GM21529 (cell line): ENCODE measurements at regions not wholly inside any gene's neighbourhood (a gene's known extent, or its start where the extent isn't known, plus 50 kb on each side); places are given as distances from the start of the nearest gene placed in this dataset.

ENCODE experiments used
- ATAC-seq: cut with Tn5 transposase; IDR thresholded peaks from one replicate; pipeline ENCODE4 v1.9.1; 2021; ENCODE audit not compliant: unreplicated experiment

DNA sequence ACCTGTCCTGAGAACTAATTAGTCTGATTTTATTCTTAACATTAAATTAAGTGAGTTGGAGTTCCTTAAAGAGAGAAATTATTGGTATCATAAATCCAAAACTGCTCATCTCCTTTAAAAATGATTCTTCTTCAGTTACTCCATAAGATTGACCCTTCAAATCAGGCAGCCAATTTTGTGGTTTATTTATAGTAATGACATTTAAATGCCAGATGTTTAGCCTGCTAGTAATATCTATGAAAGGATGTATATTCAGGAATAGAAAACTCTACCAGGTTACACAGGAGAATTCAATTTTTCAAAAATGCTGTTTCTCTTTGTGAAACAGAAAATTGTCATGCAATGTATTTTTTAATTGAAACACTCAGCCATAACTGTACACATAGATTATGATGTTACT lies 457.8 kb upstream of the ROBO2 start:
- ATAC-seq, result no peak

DNA sequence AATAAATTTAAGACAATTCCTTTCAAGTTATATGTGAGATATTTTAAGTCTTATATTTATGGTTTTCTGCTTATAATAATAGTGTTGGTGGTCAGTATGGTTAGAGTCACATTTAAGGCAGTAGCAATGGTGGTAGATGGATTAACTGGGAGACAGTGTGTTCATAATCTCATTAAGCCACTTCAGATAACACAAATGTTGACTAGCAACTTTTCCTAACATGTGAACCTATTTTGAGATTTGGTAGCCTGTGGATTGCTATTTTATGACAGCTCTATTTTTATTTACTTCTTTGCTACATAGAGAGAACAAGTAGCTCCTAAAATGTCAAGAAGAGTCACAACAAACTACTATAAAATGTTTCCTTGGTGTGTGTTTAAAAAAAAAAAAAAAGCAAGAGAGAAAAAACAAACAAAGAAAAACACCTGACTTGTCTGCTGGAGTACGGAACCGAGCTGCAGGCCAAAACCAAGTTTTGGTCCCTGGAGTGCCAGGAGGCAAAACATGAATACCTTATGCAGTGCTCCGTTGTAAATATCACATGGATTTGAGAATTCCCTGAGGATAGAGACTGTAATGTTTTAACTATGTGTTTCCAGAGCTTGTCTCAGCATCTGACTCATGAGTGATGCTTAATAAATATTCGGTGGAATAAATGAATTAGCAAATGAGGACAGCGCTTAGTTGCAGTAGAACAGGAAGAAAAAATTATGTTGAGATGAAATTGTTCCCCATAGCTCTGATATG lies 457.1 kb upstream of the ROBO2 start:
- no peak for ATAC-seq

DNA sequence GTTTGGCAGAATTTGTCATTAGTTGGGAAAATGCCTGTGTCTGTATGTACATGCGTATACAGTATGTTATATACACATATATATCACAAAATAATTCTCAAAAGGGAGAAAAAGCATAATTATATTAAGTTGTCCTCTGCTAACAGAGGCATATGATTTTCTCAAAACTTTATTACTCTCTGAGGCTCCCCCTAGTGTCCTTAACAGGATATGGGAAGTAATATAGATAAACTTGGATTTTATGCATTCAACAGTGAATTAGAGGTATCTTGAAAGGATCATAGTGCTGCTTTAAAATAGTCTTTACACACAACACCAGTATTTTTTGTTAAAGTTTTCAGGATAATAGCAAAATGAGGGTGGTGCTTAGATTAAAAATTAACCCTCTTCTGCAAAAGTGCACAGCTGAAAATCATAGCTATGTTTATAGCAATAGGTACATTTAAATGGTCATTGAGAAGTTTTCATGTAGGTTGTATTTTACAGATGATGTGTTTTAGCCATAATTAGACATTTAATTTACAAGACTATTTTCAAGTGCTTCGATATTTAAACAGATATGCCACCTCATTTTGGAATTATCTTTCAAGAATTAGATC lies 454.0 kb upstream of the ROBO2 start:
- no peak for ATAC-seq

DNA sequence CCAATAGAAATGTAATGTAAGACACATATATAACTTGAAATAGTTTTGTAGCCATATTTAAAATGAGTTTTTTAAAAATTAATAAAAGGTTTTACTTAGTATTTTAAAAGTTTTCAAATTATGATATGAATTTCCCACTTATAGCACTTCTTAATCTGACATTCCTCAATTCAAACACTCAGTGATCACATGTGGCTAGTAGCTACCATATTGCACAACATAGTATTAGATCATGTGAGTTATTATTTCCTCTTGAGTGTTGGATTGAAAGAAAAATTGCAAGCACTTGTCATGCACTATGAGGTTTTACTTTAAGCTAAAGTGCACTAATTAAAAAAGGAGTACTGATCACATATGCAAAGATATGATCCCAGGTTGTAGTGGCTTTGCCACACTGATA lies 453.4 kb upstream of the ROBO2 start:
- no peak for ATAC-seq

DNA sequence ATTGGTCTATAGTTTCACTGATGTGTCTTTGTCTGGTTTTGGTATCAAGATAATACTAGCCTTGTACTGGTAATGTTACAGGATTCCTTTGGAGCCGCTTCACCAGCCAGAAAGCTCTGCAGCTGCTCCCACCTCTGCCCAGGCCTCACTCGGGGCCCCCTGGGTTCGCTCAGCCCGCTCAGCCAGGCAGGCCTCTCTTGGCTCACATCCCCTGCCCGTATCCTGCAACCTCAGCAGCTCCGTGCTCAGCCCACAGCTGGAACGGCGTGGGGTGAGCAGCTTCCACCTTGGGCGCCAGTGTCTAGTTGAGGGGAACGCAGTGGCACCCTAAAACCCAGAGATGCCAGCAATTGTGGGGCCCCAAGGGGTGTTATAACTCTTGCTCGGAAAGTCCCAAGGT lies 429.7 kb upstream of the ROBO2 start:
- ATAC-seq, result no peak

DNA sequence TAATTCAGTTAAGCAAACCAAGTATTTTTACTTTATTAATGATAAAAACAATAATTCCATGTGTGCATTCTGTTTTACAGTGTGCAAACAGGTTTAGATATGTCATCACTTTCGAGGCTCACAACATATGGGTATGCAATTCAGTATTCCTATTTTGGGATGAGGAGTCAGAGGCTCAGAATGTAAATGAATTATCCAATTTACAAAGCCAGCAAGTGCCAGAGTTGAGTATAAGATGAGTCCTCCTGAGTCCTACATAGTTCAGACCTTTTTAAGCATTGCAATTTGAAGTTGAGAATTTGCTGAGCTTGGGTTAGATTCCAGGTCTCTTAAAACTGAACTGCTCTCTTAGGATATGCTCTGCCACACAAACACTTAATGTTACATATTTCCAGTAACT lies 424.2 kb upstream of the ROBO2 start:
- no peak for ATAC-seq

DNA sequence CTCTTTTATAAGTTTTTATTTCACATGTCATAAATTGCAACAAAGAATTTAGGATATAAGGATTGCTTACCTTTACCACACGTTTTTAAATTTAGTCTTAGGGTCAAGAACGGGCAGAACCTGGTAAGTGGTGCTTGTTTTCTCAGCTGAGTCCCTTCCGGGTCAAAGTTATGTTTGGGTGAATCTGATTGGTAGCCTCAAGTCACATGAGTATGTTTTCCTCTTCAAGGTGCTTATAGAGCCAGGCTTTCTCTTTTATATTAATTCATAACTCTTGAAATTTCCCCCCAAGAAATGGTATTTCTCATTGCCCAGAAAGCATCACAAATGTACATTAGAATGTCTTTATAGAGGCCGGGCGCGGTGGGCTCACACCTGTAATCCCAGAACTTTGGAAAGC lies 415.7 kb upstream of the ROBO2 start:
- no peak for ATAC-seq

DNA sequence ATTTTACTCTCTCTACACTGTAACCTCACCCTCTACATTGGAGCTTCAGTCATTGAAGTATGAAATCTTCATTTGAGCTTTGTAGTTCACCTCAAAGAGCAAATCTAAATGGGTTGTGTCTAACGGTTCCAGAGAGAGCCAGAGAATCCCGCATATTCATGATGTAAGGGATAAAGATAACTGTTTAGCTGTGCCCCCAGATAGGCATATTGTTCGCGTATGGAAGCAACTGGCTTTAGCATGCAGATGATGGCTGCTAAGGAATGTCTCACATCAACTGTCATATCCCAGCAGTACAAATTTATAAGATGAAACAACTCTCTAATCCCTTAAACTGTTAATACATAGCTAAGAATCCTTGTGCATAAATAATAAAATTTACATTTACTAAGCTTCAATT lies 412.7 kb upstream of the ROBO2 start:
- no peak for ATAC-seq

DNA sequence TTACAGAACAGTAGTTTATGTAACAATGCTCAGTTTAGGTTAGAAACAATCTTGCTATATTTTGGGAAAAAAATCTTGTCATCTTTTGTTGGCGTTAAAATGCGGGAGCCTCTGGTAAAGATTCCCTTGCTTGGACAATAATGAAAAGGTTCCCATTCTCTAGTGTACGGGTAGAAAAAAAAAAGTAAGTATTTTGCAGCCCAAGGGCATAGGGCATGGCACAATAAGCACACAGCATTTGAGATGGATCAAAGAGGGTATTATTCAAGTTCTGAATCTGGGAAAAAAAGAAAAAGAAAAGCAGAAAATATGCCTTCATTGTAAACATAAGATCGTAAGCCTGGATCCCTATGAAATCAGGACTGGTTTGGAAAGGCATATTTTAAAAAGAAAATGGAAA lies 408.6 kb upstream of the ROBO2 start:
- ATAC-seq, result no peak

DNA sequence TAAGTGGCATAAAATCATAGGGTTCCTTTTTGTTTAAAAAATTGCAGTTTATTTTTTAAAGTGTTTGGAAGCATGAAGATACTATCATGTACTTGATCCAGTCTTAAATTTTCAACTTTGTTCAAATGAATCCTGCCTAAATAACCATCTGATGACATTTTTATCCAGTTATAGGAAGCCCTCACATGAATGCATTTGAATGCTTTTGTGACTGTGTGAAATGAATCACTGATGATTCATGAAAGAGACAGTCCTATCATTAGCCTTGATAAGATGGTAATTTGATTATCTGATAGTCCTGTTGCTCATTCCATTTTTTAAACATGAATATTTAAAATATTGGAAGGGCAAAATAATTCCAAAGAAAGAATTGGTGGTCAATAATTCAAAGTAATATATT lies 401.9 kb upstream of the ROBO2 start:
- ATAC-seq, result no peak

DNA sequence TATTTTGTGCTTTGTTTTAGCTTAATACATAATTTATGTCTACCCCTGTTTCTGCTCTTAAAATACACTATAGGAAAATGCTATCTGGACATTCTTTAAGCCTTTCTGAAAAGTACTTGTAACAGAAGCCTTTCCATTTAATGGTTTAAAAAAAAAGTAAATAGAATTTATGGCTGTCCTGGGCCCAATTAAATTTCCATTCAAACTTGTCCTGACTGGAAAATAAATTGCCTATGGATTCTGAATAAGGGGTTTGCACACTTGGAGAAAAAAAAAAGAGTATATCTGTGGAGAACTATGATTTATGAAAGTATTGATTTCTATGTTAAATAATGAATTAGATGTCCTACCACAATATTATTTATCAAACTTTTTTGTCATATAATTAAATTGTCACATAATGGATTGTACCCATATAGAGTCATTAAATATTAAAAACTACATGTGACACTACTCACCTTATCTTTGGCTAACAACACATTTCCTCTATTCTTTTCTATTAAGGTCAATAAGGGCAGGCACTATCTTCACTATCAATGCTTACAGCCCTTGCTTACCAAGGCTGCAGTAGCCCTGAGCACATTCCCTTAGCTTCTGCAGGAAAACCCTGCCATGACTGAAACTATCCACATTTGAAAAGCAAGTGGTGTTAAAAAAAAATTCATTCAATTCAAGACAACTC lies 396.1 kb upstream of the ROBO2 start:
- ATAC-seq, result no peak

DNA sequence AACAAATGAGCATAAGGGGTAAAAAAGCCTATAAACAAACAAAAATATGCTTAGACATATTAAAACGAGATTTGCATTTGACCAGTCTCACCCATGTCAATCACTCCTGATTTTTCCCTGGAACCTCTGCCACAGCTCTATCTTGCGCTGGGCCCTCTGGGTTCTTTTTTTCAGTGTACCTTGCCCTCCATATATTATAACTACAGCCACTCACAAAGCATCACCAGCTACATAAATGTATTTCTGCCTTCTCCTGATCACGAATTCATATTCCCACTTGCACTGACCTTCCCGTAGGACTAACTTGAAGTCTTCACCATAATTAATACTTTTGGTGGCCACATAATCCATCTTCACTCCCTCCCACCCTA lies 395.6 kb upstream of the ROBO2 start:
- no peak for ATAC-seq

DNA sequence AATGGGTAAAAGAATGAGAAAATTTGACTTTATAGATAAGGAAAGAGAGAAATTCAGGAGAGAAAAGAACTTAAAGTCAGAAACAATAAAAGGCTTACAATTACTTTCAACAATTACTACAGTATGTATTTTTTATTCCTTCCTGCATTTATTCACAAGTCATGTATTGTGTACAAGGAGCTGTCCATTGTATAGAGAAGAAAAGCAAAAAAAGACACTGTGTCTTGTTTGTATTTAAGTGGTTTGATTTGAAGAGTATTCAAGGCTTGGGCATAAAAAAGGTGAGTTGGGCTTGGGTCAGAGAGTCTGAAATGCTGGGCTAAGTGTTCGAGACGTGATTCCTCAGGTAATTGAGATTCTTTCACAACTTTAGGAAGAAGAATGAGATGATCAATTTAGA lies 394.2 kb upstream of the ROBO2 start:
- no peak for ATAC-seq

DNA sequence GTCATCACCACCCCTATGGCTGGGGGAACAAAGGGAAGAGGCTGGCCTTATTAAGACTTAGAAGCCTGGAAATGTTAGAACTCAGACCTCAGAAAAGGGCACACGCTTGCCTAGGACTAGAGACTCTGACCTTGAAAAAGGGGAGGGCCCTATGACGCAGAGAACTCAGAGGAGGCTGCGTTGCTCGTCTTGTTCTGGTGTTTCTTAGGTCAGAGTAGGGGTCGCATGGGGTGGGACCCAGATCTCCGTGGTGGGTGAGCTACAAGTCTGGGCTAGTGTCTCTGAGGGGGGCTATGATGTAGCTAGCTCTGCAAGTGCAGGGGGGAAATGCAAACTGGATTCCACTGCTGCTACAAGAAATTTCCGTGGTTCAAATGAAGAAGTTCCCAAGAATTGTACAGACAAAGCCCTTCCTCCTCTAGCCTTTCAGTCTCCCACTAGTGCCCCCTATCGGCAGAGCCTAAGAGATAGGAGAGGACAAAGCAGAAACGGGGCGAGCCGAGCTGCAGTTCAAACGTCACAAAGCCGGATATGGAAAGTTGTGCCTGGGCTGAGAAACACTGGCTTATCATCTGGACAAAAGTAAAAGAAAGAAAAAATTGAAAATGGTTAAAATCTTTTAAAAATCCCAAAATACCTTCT lies 392.9 kb upstream of the ROBO2 start:
- ATAC-seq, result no peak

DNA sequence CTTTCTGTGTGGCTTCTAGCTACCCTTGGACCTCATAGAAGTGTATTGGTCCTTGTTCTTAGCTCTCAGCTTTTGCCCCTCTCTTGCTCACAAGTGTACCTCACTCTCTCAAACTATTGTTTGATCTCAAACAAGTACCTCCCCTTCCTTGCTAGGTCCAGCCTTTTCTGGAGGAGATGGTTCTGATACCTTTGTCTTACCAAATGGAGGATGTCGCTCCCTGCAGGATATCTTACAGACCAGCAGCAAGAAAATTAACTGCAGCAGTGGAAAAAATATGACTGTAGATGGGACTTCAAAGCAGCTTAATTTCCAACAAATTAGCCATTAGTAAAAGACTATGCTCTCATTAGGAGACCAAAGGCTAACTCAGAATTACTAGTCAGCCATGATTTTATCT lies 388.1 kb upstream of the ROBO2 start:
- no peak for ATAC-seq

DNA sequence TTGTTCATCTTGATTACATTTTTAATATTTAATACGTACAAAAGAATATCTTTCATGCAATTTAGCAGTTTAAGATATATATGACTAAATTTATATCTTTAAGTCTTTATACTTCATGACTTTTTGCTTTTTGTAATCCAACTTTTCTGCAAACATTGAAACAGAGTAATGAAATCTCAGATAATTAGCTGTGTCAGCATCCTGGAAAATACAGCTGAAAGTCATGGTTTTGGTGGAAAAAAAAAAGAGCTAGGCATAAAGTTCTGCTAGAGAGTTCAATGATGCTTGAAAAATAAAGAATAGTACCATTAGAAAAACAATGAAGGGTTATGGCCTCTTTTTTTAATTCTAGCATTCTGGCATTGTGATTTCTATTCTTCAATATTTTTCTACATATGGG lies 387.4 kb upstream of the ROBO2 start:
- no peak for ATAC-seq

DNA sequence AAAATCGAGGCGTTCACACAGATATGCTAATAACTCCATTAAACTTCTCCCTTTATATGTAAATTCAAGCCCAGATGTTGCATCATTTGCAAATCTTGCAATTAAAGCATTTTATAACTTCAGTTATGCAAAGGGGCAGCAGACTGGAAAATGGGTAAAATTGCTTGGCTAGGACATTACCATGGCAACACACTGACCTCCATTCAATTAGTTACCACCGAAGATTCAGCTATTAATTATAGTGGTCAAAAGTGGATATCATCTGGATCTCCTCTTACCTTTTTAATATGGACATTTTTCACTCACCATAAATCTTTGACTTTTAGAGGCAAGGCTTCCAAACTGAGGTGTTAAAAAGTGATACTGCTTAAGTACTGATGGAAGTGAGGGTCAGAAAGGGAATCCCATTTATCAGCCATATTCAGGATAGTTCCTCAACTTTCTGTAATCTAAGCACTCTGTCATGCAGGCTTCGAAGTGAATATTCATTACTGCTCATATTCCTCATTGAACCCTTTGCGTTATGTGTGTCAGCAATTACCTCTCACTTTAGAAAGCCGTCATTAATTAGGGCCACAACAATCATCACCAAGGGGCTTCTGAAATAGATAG lies 386.2 kb upstream of the ROBO2 start:
- ATAC-seq, result no peak

DNA sequence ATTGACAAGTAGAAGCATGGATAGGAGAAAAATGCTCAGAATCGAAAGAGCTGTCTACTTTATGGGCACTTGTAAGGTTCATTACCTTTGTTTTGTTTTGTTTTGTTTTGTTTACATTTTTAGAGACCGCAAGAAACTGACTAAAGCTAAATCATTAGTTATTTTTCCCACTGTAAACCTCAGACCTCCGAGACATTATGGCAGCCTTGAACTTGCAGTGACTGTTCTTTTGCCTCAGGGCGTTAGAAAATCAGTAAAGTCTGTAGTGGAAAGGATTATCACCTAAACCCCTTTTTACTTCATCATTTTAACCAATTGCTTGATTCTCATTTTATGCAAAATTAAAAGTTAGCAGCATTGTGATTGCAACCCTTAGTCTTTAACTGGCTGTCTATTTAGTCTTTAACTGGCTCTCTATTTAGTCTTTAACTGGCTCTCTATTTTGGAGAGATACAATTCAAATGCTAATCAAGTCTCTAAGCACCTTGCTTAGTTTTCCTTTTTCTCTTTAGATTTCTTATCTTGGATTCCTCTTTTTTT lies 383.3 kb upstream of the ROBO2 start:
- ATAC-seq, result no peak

DNA sequence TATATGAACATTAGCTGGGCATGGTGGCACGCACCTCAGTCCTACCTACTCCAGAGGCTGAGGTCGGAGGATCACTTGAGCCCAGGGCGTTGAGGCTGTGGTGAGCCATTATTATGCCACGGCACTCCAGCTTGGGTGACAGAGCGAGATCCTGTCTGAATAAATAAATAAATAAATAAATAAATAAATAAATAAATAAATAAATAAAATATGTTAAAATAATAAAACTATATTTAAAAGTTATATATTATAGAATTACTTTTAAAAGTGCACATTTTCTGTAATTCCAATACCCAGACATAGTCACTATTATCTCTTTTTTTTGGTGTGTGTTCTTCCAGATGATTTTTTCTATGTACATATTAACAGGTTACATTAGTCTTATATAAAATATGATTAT lies 382.0 kb upstream of the ROBO2 start:
- no peak for ATAC-seq

DNA sequence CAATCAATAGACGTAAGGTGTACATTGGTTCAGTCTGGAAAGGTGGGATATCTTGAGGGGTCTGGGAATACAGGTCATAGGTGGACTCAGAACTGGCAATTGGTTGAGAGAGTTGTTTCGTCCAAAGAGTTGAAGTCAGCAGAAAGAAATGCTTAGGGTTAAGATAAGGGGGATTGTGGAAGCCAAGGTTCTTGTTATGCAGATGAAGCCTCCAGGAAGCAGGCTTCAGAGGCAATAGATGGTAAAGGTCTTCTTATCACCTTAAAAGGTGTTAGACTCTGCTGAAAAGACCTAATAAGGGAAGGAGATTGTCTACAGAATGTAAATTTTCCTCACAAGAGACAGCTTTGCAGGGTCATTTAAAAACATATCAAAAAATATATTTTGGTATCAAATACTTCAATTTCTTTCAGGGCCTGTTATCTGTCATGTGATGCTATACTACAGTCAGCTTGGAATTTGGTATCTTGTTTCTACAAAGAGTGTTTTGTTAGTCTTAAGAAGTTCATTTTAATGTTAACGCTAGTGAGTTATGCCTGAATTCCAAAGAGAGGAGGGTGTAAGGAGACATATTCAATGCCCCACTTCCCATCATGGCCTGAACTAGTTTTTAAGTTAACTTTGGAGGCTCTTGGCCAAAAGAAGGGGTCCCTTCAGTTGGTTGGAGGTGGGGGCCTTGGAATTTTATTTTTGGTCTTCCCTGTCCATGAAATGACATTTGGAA lies 378.2 kb upstream of the ROBO2 start:
- ATAC-seq, result no peak

DNA sequence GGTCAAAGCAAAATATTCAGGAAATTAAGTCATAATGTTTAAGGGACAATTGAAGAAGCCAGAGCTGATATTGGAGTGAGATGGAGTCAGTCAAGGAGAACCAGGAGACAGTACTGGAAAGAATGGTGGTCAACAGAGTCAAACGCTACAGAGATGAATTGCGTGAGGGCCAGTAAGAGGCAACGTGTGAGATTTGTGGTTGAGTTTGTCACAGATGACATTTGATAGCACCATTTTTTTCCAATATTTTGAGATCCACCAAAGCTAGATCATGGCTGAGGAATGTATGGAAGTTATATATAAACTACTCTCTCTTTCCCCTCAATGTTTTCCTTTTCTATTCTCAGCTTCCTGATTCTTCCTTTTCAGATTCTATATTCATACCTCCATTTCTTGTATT lies 375.1 kb upstream of the ROBO2 start:
- ATAC-seq, result no peak
